Osteoblast (primary cell): ENCODE measurements at regions not wholly inside any gene's neighbourhood (a gene's known extent, or its start where the extent isn't known, plus 50 kb on each side); places are given as distances from the start of the nearest gene placed in this dataset.

Experiments
- DNase-seq: peaks from one replicate; pipeline ENCODE4 v3.0.0; 2011; ENCODE audit warnings: low spot score, mixed read lengths; ENCODE audit not compliant: insufficient read length; ENCODE audit errors: missing footprints
- H2AFZ ChIP-seq: 2 replicates; pipeline ENCODE4 v1.6.0; 2011; ENCODE audit warnings: mild to moderate bottlenecking, low read length
- H3K27ac ChIP-seq: 2 replicates; pipeline ENCODE4 v1.5.1; 2011; ENCODE audit warnings: mild to moderate bottlenecking, low read depth, low read length, moderate library complexity
- H3K27me3 ChIP-seq: 2 replicates; pipeline ENCODE4 v1.6.0; 2012; ENCODE audit warnings: mild to moderate bottlenecking, control low read depth, inconsistent platforms, low read length, moderate library complexity; ENCODE audit not compliant: insufficient read depth
- H3K36me3 ChIP-seq: 2 replicates; pipeline ENCODE4 v1.5.1; 2011; ENCODE audit warnings: mild to moderate bottlenecking, low read length, control low read depth, moderate library complexity; ENCODE audit not compliant: insufficient read depth
- H3K4me1 ChIP-seq: 2 replicates; pipeline ENCODE4 v1.5.1; 2011; ENCODE audit warnings: mild to moderate bottlenecking, low read length, control low read depth, moderate library complexity; ENCODE audit not compliant: insufficient read depth
- H3K4me2 ChIP-seq: 2 replicates; pipeline ENCODE4 v1.6.0; 2011; ENCODE audit warnings: mild to moderate bottlenecking, low read length; ENCODE audit not compliant: insufficient read depth
- H3K4me3 ChIP-seq: fragments of 200-600 bp; sonication (generic); 3 replicates; pipeline ENCODE4 v1.5.1; 2012; ENCODE audit warnings: mild to moderate bottlenecking, low read length, inconsistent platforms; ENCODE audit not compliant: insufficient read depth
- H3K79me2 ChIP-seq: 2 replicates; pipeline ENCODE4 v1.6.0; 2012; ENCODE audit warnings: mild to moderate bottlenecking, low read length, control low read depth, inconsistent platforms; ENCODE audit not compliant: insufficient read depth
- H3K9me3 ChIP-seq: 2 replicates; pipeline ENCODE4 v1.5.1; 2011; ENCODE audit warnings: low read depth, low read length, control low read depth
- H4K20me1 ChIP-seq: 2 replicates; pipeline ENCODE4 v1.6.0; 2012; ENCODE audit warnings: mild to moderate bottlenecking, low read length, control low read depth; ENCODE audit not compliant: insufficient read depth
- CTCF ChIP-seq: IDR thresholded peaks from 2 replicates; pipeline ENCODE4 v1.5.1; 2011; ENCODE audit warnings: mild to moderate bottlenecking, low read depth, low read length, moderate library complexity; ENCODE audit errors: extremely low read depth

GRCh38 chr3:137820366-137820765, 56.3 kb downstream of the SOX14 start:
- H3K4me3 ChIP-seq: no peak overlapping the region
- no peak overlapping the region for H3K27ac ChIP-seq

GRCh38 chr3:137835096-137835495, 71.0 kb downstream of the SOX14 start:
- no peak overlapping the region for H3K27ac ChIP-seq
- H4K20me1 ChIP-seq: no peaks in the 10 kb centered on the region
- no peaks in the 10 kb centered on the region for H3K9me3 ChIP-seq
- no peak for DNase-seq
- no peaks in the 10 kb centered on the region for H3K4me1 ChIP-seq
- no peak overlapping the region for H3K4me3 ChIP-seq
- H3K79me2 ChIP-seq: no peaks in the 10 kb centered on the region
- H3K27me3 ChIP-seq: no peaks in the 10 kb centered on the region
- no peak overlapping the region for H3K4me2 ChIP-seq
- no peaks in the 10 kb centered on the region for H3K36me3 ChIP-seq
- TF ChIP-seq CTCF: no peak
- no peak overlapping the region for H2AFZ ChIP-seq

More at GRCh38 chr3:137820366-137820765, 56.3 kb downstream of the SOX14 start:
- no peak overlapping the region for H3K4me2 ChIP-seq
- H3K36me3 ChIP-seq: no peaks in the 10 kb centered on the region
- no peak overlapping the region for H2AFZ ChIP-seq
- no peaks in the 10 kb centered on the region for H3K27me3 ChIP-seq
- no peak for DNase-seq
- no peaks in the 10 kb centered on the region for H3K79me2 ChIP-seq
- no peaks in the 10 kb centered on the region for H3K4me1 ChIP-seq
- H3K9me3 ChIP-seq: no peaks in the 10 kb centered on the region
- H4K20me1 ChIP-seq: no peaks in the 10 kb centered on the region
- no peak for TF ChIP-seq CTCF

- DNase-seq: no peak
- Histone ChIP-seq H2AFZ (no peak overlapping the region), H3K9me3 (no peaks in the 10 kb centered on the region), H3K36me3 (no peaks in the 10 kb centered on the region), H3K27ac (no peak overlapping the region), H3K4me1 (no peaks in the 10 kb centered on the region), H3K27me3 (no peaks in the 10 kb centered on the region), H3K4me3 (no peak overlapping the region), H3K79me2 (no peaks in the 10 kb centered on the region), H4K20me1 (no peaks in the 10 kb centered on the region), H3K4me2 (no peak overlapping the region)
- no peak for TF ChIP-seq CTCF
These were observed 81.1 kb downstream of the SOX14 start for GRCh38 chr3:137845194-137845593.

- no peaks in the 10 kb centered on the region for H3K27me3 ChIP-seq
- no peaks in the 10 kb centered on the region for H3K4me1 ChIP-seq
- no peaks in the 10 kb centered on the region for H3K36me3 ChIP-seq
- H3K4me3 ChIP-seq: no peak overlapping the region
- no peak overlapping the region for H3K27ac ChIP-seq
- no peak overlapping the region for H3K4me2 ChIP-seq
- no peak for TF ChIP-seq CTCF
- no peaks in the 10 kb centered on the region for H3K79me2 ChIP-seq
- no peak overlapping the region for H2AFZ ChIP-seq
- H4K20me1 ChIP-seq: no peaks in the 10 kb centered on the region
- H3K9me3 ChIP-seq: no peaks in the 10 kb centered on the region
- no peak for DNase-seq
These were observed 81.6 kb downstream of the SOX14 start for GRCh38 chr3:137845666-137846065.
